ACHN (cell line): ENCODE measurements at regions not wholly inside any gene's neighbourhood (a gene's known extent, or its start where the extent isn't known, plus 50 kb on each side); places are given as distances from the start of the nearest gene placed in this dataset.
"Not testable (repeated sequence)": the region's sequence is repeated elsewhere in the genome, so short reads cannot be mapped to it uniquely, and the experiment has no call there.

Source experiments
- DNase-seq: peaks from one replicate; pipeline ENCODE4 v3.0.0-alpha.2; 2015
- in situ Hi-C: cut with HindIII; loops from 2 replicates; pipeline ENCODE4 v1.10.0; 2017; ENCODE audit warnings: low sequenced_read_pairs, low pct_ligation_motif_present, low pct_unique_long_range_greater_than_20kb

DNA sequence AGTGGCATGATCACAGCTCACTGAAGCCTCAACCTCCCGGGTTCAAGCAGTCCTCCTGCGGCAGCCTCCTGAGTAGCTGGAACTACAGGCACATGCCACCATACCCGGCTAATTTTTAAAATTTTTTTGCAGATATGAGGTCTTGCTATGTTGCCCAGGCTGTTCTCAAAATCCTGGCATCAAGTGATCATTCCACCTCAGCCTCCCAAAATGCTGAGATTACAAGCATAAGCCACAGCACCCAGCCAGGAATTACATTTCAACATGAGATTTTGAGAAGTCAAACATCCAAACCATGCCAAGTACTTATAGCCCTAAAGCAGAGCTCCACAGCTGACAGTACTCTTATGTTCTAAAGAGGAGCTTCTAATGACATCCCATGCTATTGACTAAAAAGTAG is 200.1 kb downstream of the FCRL5 start:
- no peak for DNase-seq
- in situ Hi-C loops = no loop called here

- in situ Hi-C loops, DNase-seq: not testable (repeated sequence)
These were observed 200.5 kb downstream of the FCRL5 start for GRCh38 chr1:157351800-157352199.

DNA sequence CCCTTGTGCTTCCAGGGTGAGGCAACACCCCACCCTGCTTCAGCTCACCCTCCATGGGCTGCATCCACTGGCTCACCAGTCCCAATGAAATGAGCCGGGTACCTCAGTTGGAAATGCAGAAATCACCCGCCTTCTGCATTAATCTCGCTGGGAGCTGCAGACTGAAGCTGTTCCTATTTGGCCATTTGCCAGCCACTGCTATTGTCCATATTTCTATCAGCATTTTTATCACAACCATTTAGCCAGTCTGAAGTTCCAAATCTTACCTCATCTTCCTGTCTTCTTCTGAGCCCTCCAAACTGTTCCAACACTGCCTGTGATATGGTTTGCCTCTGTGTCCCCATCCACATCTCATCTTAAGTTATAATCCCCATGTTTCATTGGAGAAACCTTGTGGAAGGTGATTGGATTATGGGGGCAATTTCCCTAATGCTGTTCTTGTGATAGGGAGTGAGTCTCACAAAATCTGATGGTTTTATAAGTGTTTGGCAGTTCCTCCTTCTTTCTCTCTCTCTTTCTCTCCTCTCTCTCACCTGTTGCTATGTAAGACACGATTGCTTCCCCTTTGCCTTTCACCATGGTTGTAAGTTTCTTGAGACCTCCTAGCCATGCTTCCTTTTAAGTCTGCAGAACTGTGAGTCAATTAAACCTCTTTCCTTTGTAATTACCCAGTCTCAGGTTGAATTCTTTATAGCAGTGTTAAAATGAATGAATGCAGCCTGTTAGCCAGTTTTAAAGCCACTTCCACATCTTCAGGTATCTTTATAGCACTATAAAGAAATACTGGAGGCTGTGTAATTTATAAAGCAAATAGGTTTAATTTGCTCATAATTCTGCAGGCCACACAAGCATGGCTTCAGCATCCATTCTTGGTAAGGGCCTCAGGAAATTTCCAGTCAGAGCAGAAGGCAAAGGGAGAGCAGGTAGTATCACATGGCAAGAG is 203.5 kb downstream of the FCRL5 start:
- in situ Hi-C loops = no loop called here
- DNase-seq = no peak

GRCh38 chr1:157347506-157347905 is 204.8 kb downstream of the FCRL5 start:
- DNase-seq = no peak
- in situ Hi-C loops = no loop called here

GRCh38 chr1:157337785-157338184 is 199.6 kb upstream of the ETV3 start:
- in situ Hi-C loops, DNase-seq: not testable (repeated sequence)

- DNase-seq = no peak
- in situ Hi-C loops = no loop called here
These were observed 196.9 kb upstream of the ETV3 start for GRCh38 chr1:157335056-157335455.

- no peak for DNase-seq
- in situ Hi-C loops = no loop called here
These were observed 195.8 kb upstream of the ETV3 start for GRCh38 chr1:157334041-157334440.

DNA sequence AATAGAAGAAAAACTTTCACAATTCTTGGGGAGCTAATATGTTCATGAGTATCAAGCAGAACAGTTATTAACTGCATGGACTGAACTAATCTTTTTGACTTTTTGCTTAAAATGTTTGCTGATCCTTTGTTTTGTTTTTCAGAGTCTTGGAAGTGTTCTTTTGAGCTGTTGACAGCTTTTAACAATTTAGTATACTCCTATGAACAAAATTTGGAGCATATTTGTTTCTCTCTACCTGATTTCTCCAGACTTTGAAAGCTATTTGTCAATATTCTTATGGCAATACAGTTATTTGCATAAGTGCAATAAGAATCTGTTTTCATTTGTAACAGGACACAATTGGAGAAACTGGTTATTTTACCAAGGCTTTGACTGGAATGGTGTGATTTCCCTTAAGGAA is 192.0 kb upstream of the ETV3 start:
- in situ Hi-C loops, DNase-seq: not testable (repeated sequence)

DNA sequence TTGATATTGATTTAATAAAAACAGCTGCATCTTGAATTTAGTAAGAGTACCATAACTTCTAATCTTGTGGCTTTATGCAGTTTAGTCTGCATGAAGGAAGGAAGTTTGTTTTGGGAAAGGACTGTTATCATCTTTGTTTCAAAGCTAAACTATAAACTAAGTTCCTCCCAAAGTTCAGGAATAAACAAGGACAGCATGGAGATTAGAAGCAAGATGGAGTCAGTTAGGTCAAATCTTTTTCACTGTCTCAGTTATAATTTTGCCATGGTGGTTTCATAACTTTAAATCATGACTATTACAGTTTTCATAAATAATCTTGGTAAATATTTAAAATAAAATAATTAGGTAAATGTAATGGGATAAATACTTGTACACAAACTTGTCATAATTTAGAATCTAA is 189.9 kb upstream of the ETV3 start:
- in situ Hi-C loops, DNase-seq: not testable (repeated sequence)

DNA sequence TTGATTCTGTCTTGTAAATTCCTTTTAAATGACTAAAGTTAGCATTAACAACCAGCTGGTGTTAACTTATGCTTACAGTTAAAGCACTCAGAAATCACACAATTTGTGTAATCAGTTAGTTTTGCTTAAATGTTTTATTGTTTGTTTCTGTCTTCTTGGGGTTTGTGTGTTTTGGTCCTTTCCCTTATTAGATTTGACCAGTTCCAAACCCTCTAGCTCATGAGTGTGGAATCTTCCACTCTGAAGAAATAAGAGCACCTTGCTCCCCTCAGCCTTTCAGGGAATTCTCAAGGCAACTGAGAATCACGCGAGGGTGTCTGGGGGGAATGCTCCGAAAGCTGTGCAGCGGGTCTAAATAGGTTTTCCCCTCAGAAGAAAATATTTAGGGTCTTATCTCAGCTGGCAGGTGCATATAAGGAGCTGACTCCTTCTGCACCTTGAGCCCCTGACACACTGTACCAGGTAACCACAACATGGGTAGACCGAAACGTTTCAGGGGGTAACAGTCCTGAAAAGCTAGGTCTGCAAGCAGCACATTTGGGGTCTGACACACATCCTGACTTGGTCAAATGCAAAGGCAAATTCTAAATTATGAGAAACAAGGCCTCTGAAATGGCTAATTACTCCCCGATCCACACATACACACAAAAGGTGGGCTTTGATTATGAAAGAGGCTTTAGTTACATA is 188.1 kb upstream of the ETV3 start:
- in situ Hi-C loops = no loop called here

DNA sequence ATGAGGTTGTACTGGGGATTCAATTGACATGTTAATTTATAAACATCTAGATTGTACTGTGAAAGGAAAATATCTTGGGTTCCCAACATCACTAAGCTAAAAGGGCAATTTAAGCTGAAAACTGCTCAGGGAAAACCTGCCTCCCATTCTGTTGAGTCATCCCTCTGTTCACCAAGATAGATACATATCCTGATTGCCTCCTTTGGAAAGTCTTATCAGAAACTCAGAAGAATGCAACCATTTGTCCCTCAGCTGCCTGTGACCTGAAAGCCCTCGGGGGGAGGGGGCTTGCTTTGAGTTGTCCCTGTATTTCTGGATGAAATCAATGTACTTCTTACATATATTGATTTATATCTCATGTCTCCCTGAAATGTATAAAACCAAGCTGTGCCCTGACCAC is 187.0 kb upstream of the ETV3 start:
- in situ Hi-C loops = no loop called here
- no peak for DNase-seq

More for the DNA sequence above, 188.1 kb upstream of the ETV3 start:
- DNase-seq = no peak

- DNase-seq, in situ Hi-C loops: not testable (repeated sequence)
These were observed 183.8 kb upstream of the ETV3 start for GRCh38 chr1:157321972-157322371.

DNA sequence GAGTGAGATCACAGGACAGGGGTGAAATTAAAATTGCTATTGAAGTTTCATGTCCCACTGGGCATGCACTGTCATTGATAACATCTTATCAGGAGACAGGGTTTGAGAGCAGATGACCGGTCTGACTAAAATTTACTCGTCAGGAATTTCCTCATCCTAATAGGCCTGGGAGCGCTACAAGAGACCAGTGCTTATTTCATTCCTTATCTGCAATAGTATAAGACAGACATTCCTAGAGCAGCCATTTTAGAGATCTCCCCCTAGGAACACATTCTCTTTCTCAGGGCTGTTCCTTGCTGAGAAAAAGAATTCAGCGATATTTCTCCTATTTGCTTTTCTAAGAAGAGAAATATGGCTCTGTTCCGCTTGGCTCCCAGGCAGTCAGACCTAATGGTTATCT is 181.4 kb upstream of the ETV3 start:
- in situ Hi-C loops = no loop called here
- DNase-seq = no peak

DNA sequence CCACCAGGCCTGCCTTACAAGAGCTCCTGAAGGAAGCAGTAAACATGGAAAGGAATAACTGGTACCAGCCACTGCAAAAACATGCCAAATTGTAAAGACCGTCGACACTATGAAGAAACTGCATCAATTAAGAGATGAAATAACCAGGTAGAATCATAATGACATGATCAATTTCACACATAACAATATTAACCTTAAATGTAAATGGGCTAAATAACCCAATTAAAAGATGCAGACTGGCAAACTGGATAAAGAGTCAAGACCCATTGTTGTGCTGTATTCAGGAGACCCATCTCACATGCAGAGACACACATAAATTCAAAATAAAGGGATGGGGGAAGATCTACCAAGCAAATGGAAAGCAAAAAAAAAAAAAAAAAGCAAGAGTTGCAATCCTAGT is 179.0 kb upstream of the ETV3 start:
- in situ Hi-C loops, DNase-seq: not testable (repeated sequence)

DNA sequence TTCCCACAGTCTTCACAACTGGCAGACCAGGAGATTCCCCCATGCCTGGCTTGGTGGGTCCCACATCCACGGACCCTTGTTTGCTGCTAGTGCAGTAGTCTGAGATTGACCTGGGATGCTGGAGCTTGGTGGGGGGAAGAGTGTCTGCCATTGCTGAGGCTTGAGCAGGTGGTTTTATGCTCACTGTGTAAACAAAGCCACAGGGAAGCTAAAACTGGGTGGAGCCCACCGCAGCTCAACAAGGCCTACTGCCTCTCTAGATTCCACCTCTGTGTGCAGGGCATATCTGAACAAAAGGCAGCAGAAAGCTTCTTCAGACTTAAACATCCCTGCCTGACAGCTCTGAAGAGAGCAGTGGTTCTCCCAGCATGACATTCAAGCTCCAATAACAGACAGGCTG is 177.3 kb upstream of the ETV3 start:
- in situ Hi-C loops = no loop called here
- DNase-seq = no peak

DNA sequence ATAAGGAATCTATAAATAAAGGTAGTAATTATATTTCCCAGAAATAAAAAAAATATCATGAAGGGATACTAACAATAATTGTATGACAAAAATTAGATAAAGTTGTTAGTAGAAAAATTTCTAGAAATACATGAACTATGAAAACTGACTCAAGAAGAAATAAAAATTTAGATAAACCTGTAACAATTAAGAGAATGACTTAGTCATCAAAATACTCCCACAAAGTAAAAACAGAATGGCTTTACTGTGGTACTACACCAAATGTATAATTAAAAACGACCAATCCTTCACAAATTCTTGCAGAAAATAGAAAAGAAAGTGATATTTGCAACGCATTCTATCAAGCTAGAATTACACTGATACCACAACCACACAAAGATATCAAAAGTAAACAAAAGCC is 176.2 kb upstream of the ETV3 start:
- in situ Hi-C loops = no loop called here
- no peak for DNase-seq

- DNase-seq = no peak
- in situ Hi-C loops = no loop called here
These were observed 175.1 kb upstream of the ETV3 start for GRCh38 chr1:157313240-157313807.

DNA sequence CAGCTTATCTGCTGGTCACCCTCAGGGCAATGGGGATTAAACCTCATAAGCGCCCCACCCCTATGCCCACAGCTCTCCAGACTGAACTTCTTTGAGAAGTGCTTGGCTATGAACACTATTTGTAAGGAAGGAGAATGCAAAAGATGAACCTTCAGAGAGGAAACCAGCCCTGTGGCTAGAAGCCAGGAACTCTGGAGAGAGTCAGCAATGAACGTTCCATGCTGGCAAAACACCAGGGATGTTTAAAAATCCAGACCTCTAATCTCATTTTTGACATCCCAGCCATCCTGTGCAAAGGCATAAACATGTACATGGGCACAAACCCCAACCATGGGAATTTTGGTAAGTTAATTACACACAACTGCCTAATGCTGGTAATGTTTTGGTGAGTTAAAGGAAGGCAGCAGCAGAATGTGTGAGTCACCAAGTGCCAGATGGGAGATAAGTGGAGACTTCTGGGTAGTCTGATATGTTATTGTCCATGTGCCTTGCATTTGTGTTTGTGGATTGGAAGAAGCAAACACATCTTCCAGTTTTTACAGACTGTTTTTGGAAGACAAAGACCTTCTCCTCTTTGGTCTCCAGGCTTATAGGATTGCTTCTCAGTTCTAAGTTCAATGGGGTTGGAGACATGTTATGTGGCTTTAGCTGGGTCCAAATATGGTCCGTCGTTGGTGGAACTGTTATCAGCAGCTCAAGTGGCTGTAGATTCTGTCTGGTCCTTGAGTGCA is 174.1 kb upstream of the ETV3 start:
- in situ Hi-C loops = no loop called here
- no peak for DNase-seq

DNA sequence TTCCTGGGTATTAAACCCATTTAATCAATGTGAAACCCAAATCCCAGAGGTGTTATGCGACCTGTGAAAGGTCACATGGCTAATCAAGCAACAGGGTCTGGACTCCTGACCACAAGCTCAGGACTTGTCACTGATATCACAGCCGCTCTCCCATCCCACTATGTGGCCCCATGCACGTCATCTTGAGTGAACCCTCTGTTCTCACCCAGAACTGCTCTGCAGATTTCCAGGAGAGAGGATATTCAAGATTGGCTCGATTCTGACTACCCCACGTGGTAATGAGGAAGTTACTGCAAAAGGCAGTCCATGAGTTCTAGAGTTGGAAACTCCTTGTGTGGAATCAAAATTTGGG is 173.5 kb upstream of the ETV3 start:
- in situ Hi-C loops = no loop called here
- no peak for DNase-seq
